OCI-LY1 (cell line): ENCODE measurements at regions not wholly inside any gene's neighbourhood (a gene's known extent, or its start where the extent isn't known, plus 50 kb on each side); places are given as distances from the start of the nearest gene placed in this dataset.

ENCODE experiments used
- EZH2 ChIP-seq: fragments of 200-600 bp; sonication (generic), shearing (Covaris generic); IDR thresholded peaks from 2 replicates; pipeline ENCODE4 v1.8.0; 2017; ENCODE audit warnings: borderline replicate concordance, mixed run types, mild to moderate bottlenecking, antibody characterized with exemption, low read length, moderate library complexity, mixed read lengths
- TF ChIP-seq, protein P1 (sequence below): fragments of 200-600 bp; sonication (generic), shearing (Covaris generic); IDR thresholded peaks from 2 replicates; pipeline ENCODE4 v1.5.1; 2017; ENCODE audit warnings: mild to moderate bottlenecking, antibody characterized with exemption, low read length, moderate library complexity, mixed read lengths

DNA sequence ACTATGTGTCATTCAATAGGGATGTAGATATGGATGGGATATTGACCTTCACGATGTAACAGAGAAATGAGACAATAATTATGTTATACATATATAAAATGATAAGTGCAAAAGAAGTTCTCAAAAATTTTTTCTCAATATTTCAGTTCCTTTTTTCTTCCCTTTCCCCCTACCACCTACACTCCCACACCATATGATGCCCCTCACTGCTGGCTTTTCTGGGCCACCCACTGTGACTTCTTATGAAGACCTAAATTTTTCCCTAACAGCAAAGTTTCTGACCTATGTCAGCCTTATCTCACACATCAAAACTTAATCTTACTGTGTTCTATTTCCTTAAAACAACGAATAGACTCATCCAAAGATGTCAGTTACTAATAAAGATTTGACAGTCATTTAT is 89.9 kb upstream of the MYLIP start:
- TF ChIP-seq, protein P1, sequence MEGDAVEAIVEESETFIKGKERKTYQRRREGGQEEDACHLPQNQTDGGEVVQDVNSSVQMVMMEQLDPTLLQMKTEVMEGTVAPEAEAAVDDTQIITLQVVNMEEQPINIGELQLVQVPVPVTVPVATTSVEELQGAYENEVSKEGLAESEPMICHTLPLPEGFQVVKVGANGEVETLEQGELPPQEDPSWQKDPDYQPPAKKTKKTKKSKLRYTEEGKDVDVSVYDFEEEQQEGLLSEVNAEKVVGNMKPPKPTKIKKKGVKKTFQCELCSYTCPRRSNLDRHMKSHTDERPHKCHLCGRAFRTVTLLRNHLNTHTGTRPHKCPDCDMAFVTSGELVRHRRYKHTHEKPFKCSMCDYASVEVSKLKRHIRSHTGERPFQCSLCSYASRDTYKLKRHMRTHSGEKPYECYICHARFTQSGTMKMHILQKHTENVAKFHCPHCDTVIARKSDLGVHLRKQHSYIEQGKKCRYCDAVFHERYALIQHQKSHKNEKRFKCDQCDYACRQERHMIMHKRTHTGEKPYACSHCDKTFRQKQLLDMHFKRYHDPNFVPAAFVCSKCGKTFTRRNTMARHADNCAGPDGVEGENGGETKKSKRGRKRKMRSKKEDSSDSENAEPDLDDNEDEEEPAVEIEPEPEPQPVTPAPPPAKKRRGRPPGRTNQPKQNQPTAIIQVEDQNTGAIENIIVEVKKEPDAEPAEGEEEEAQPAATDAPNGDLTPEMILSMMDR, result no peak
- TF ChIP-seq EZH2, result no peak
